Body of pancreas (tissue), 4 donors: ENCODE measurements at regions not wholly inside any gene's neighbourhood (a gene's known extent, or its start where the extent isn't known, plus 50 kb on each side); places are given as distances from the start of the nearest gene placed in this dataset.

Source experiments
- CTCF ChIP-seq, 7 experiments: fragments of 450-650 bp in 4 of 7; fragments of 200-600 bp in 3 of 7; sonication (generic) in 3 of 7; IDR thresholded peaks; one replicate each; pipeline ENCODE4 v1.5.1; 2016 to 2019; ENCODE audit warnings: antibody characterized with exemption in 7 of 7
- POLR2A ChIP-seq, 3 donors: fragments of 450-650 bp; IDR thresholded peaks; one replicate each; pipeline ENCODE4 v1.6.1; 2016; ENCODE audit warnings: antibody characterized with exemption in 3 of 3, mild to moderate bottlenecking in 2 of 3

- TF ChIP-seq POLR2A (IDR thresholded peaks at IDR 0.05), result no peak
- no peak for TF ChIP-seq CTCF (IDR thresholded peaks at IDR 0.05)
Measured at GRCh38 chr2:183389546-183390080, 265.4 kb downstream of the NUP35 start.
